NOMO-1 (cell line): ENCODE measurements at regions not wholly inside any gene's neighbourhood (a gene's known extent, or its start where the extent isn't known, plus 50 kb on each side); places are given as distances from the start of the nearest gene placed in this dataset.

Experiments
- DNase-seq, 2 experiments: peaks; one replicate each; lab custom pipeline; 2025; ENCODE audit not compliant: unreplicated experiment in 2 of 2; lab: John Stamatoyannopoulos, UW

DNA sequence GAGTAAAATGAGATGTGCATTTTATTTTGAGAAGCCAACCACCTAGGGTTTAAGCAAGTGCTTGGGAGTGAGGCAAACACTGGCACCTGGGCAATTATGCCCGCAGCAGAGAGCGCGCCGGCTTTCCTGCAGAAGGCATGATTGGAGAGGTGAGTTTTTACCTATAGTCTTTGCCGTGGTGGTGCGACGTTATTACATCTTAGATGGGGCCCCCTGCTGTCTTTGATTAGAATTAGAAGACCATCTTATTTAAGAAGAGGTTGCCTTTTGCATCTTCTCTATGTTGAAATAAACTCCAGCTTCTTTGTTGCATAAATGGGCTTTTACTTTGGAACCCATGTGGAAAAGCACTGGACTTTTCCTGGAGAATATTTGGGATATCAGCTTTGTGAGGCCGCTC is 409.5 kb downstream of the GLRX3 start:
- no peak for DNase-seq

DNA sequence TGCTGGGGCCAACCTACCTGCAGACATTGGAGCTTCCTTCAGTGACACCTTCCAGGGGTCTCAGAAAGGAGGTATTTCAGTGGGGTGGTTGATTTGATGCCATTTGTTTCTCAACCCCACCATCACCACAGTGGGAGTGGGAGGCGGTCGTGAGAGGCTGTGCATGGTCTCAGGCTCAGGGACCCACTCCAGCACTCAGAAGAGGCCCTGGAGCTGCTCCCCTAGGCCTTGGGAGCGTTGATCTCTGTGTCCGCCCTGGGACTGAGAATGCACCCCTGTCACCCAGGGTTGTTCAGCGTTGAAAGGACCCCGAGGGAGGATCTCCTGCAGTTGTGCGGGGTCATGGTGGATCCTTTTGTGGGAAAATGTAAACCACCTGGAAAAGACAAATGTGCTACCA is 410.6 kb downstream of the GLRX3 start:
- no peak for DNase-seq

DNA sequence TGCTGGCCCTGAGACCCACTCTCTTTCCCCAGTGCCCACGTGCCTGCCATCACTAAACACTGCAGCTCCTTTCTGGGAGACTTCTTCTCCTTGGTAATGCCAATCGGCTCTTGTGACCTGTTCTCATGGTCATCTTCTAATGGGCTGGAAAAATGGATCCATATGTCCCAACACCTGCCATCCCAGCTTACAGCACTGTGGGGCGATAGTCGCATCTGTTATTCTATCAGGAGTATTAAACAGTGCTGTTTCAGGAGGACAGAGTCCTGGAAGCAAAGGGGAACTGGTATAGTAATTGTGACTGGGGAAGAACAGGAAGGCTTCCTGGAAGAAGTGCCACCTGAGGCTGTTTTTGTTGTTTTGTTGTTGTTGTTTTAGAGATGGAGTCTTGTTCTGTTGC is 411.2 kb downstream of the GLRX3 start:
- DNase-seq, result no peak

- no peak for DNase-seq
Observed at GRCh38 chr10:130550952-130551674, 414.9 kb downstream of the GLRX3 start.

GRCh38 chr10:130551676-130552075 is 415.5 kb downstream of the GLRX3 start:
- DNase-seq, result no peak

GRCh38 chr10:130553826-130554225 is 417.6 kb downstream of the GLRX3 start:
- DNase-seq, result no peak

DNA sequence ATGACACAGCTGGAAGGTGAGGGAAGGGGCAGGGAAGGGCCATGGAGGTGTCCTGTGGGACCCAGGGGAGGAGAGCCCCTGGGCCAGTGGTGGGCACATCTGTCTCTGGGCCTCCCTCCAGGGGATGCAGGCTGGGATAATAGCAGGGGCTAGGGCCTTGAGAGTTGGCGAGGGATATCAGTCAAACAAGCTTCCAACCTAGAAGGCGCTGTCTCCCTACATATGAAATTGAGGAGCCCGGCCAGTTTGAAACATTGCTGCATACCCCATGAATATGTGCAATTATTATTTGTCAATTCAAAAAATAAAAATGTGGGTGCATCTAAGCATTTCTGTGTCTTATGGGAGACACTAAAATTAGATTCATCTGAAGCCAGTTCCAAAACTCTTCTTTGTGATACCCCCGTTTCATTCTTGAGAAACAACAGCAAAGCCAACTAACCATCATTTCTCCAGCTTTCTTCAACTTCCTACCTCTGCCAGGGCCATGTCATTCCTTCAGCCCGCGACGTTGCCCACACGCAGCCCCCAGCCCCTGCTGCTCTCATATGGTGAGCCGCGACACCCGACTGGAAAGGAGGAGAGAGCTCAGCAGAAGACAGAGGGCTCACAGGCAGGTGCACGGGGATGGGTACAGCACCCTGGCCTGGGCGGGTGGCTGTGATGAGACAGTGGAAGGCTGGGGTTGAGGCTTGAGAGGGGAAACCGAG is 418.7 kb downstream of the GLRX3 start:
- DNase-seq, result no peak

GRCh38 chr10:130555411-130555750 is 419.2 kb downstream of the GLRX3 start:
- DNase-seq, result no peak

GRCh38 chr10:130557181-130557845 is 421.1 kb downstream of the GLRX3 start:
- DNase-seq, result no peak

DNA sequence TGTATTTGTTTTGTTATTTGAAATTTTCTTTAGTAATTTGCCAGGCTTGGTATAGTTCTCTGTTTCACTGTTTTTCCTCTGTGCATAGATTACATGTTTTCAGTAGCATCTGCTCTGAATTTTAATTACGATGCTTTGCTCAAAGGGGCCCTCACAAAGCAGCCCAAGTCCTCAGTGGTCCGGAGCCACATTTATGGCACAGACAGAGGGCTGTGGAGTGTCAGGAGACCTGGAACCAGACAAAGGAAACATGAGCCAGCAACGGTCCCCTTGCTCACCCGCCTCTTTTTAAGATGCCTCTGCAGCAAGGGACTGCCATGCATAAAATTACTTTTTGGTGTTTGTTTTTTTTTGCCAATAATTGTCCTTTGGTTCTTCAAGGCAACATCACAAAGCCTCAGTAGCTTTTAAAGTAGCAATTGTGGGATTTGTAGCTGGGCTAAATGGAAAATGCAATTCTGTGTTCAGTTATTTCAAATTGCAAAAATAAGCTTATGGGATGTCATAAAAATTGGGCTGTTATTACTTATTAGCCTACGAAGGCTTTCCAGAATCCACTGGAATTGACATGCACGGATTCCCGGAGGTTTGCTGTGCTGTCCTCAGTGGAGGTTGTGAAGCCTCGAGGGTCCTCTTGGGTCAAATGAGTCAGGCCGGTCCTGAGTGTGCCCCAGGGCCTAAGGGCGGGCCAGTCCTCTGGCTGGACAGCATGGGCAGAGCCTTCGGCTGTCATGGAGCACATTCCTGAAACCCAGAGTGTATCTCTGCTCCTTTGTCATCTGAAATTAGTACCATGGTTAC is 422.8 kb downstream of the GLRX3 start:
- no peak for DNase-seq

DNA sequence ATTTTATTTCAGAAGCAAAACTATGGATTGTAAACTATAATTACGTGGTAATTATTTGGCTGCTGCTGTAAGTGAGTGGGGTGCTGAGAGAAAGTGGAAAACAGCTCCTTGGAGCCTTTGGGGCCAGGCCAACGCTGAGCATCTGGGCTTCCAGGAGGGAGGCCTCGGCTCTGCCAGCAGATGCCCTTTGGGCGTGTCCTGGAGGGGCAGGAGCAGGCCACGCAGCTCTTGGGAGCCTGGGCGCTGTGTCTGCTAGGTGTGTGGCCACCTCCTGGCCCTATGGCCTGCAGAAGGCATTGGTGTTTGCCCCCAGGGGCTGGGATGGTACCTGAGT is 423.3 kb downstream of the GLRX3 start:
- no peak for DNase-seq

DNA sequence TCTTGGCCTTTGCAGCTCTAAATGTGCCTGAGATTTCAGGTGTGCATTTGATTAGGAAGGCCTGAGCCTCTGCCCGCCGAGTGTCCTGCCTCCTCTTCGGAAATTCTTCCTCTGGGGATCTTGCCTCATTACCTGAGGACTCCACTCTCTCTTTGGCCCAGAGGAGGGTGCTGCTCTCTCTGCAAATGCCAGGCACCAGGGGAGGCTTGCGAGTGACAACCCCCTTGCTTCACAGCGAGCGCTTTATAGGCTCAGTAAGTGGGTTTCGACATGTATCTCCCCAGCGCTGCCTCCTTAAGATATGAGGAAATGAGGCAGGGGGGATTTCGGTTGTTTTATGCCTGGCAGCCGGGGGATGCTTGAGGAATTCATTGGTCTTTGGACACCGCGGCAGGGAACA is 423.9 kb downstream of the GLRX3 start:
- no peak for DNase-seq

DNA sequence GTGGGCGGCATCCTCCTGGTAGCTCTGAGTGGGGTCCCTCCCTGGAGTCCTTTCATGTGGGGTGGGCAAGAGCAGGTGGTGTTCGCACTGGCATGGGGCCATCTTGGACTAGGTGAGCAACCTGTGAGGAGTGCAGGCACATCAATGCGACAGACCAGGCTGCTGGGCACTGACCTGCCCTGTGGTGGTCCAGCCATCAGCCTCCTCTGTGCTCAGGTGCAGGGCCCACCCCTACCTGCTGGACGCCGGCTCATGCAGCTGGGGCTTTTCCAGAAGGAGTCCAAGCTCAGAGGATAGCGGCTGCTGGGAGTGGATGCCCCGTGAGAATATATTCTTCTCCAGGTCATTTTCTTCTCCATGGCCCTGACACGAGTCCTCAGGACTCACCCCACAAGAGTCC is 424.4 kb downstream of the GLRX3 start:
- DNase-seq, result no peak

GRCh38 chr10:130561681-130562080 is 425.5 kb downstream of the GLRX3 start:
- DNase-seq, result no peak

DNA sequence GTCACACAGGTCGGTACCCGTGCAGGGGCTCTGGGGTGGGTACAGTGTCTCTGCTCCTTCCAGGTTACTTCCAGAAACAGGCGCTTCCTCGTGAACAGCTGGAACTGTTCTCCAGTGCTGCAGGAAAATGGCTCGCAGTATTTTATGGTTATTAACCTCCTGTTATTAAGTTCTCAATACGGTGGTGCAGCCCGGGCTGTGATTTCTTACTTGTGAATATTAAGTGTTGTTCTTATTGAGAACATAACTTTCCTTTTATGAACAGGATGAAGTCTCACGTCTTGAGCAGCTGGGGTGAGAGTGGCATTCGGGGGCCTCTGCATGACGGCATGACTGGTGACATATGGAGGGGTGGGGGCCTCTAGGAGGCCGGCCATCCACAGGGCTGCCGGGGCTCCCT is 430.8 kb downstream of the GLRX3 start:
- DNase-seq, result no peak

- no peak for DNase-seq
Observed at GRCh38 chr10:130567436-130567835, 431.2 kb downstream of the GLRX3 start.

- no peak for DNase-seq
Observed at GRCh38 chr10:130568246-130568645, 432.1 kb downstream of the GLRX3 start.

- no peak for DNase-seq
Observed at GRCh38 chr10:130570074-130570473, 433.9 kb downstream of the GLRX3 start.

DNA sequence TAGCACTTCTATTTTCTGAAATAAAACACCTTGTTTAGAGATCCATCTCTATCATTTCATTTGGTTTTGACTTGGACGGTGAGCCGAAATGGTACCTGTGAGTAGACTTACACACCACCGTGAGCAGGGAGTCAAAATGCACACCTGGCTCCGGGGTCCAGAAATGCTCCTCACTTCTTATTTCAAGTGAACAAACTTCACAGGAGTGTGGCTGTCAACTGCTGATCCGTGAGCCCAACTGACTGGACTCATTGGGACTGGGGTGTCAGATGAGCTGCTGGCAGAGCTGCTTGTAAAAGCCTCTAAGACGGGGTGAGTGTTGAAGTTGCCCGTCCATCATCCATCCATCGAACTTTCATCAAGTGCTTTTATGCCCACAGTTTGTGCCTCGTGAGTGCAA is 435.5 kb downstream of the GLRX3 start:
- DNase-seq, result no peak

DNA sequence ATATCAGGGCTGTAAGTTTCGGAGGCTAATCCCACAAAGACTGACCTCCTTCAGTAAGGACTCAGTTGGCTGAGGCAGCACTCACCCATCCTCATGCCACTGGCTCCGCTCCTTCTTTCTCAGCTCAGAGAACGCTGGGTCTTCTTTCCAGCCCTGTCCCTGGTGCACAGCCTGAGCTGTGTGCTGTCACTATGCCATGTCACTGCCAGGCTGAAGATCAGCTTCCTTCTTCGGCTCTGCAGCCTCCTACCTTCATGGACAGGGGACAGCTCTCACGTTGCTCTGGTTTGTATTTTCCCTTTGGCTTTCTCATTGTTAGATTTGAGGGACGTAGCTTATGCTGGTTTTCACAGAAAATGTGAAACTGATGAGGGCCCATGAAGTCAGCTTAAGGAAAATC is 437.3 kb downstream of the GLRX3 start:
- no peak for DNase-seq

DNA sequence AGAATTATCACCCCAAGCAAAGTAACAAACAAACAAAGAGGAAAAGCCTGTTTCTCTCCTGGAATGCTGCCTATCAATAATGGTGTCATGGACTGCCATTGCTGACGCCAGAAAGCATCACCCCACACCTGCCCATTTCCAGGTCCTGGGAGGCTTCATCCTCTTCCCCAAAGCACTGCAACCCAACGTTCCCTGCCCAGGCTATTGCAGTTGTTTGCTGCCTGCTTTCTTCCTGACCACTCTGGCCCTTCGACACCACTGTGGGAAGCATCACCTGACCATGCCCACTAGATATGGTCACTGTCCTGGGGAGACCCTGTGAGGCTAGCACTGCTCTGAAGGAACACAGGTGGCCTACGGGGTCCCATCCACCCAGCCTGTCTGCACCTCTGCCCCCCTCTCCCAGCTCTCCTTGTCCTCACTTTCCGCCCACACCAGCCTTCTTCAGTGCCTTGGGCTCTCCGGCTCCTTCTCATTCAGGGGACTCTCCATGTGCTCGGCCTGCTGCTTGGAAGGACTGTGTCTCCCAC is 439.6 kb downstream of the GLRX3 start:
- DNase-seq, result no peak
